Skeletal muscle cell (primary cell): ENCODE measurements at regions not wholly inside any gene's neighbourhood (a gene's known extent, or its start where the extent isn't known, plus 50 kb on each side); places are given as distances from the start of the nearest gene placed in this dataset.

Experiments used
- DNase-seq: peaks from one replicate; pipeline ENCODE4 v3.0.0-alpha.2; 2010; ENCODE audit warnings: low read depth
- H3K4me3 ChIP-seq: 2 replicates; pipeline ENCODE4 v1.5.1; 2011; ENCODE audit warnings: low read depth, mild to moderate bottlenecking, control low read depth, low read length, moderate library complexity

DNA sequence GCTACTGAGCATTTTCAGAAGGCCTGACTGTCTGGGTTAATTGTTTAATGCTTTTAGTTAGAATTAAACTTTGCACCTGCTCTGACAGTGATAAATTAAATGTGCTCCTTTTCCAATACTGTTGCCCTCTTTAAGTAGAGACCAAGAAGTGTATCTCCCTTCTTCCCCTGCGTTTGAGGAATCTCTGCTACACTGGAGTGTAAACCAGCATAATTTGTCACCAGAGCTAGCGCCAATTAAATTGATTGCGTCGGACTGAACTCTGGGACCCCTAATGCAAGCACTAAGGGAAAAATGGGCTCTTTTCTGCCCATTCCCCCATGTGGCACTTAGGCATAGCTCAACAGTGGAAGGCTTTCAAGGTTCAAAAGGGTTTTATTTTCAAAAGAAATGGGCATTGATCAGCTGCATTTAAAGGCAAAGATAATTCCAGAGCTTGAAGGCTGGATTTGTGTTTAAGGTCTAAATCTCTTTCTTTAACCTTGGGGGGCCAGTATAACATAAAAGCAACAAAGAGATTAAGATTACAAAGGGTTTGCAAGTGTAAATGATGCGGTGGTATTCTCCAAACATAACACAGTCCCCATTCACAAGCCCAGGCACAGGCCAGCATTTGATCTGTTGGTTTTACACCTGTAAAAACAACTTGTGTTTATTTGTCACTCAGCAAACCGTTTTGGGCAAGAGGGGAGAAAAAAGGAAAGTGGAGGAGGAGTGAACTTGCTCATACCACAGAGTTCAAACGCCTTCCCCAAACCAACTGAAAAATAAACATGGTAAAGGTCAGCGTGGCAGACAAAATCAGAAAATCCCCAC, 427.6 kb downstream of the BCL11A start:
- no peak overlapping the region for H3K4me3 ChIP-seq
- no peak for DNase-seq

DNA sequence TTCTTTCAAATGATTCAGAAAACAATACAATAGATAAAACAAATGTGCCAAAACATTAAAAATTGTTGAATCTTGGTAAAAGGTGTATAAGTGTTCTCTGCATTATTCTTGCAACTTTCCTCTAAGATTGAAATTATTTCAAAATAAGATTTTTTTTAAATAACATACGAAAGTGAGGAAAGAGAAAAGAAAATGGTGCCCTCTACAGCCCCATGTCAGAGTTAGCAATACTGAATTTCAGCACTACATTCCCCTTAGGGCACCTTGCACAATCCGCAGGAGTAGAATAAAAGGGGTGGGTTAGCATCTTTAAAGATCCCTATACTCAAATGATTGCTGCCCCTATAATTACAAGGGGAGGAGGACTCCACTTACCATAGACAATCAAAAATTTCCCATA, 433.7 kb downstream of the BCL11A start:
- DNase-seq, result no peak
- no peak overlapping the region for H3K4me3 ChIP-seq

DNA sequence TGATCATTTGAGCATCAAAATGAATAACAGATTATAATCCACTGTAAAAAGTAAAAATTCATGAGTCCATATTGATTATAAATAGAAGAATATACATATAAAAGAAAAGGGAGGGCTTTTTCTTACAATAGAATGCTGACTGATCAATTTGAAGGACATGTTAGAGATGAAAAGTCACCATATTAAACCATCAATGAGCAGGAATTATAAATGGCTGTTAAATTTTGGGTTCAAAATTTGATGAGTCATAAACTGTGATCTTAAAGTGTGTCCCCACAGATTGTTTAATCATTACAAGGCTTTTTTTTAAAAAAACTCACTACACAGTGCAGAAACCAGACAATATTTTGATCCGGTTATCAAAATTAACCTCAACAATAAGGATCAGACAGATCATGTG, 434.5 kb downstream of the BCL11A start:
- no peak overlapping the region for H3K4me3 ChIP-seq
- no peak for DNase-seq

DNA sequence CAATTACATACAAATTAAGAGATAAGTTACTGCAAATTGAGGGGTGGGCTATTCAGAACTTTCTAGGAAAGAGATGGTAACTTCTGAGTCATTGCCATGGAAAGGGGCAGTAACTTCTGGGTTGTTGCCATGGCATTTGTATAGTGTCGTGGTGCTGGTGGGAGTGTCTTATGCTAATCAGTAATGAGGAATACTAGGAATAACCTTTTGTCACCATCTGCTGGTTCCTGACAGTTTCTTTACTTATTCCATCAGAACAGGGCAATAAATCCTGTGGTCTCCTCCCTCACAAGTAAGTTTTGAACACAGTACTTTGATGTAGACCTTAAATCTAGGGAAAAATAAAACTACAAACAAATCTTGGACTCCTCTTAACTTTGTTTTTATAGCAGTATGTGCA, 435.4 kb downstream of the BCL11A start:
- no peak for DNase-seq
- no peak overlapping the region for H3K4me3 ChIP-seq

DNA sequence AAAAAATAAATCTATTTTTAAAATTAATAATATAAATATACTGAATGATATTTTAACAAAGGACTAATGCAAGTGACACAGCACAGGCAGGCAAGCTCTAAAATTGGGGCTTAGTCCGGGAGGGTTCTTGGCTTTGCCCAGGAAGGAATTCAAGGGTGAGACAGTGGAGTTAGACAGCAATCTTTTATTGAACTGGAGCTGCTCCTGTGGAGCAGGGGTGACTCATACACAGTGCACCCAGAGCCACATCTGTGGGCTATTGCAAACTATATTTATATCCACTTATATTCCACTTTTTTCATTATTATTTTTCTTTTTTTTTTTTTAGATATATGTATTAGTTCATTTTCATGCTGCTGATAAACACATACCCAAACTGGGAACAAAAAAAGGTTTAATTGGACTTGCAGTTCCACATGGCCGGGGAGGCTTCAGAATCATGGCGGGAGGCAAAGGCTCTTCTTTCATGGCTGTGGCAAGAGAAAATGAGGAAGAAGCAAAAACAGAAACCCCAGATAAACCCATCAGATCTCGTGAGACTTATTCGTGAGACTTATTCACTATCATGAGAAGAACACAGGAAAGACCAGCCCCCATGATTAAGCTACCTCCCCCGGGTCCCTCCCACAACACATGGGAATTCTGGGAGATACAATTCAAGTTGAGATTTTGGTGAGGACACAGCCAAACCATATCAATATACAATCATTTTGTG, 437.1 kb downstream of the BCL11A start:
- DNase-seq, result no peak
- H3K4me3 ChIP-seq, result no peak overlapping the region

DNA sequence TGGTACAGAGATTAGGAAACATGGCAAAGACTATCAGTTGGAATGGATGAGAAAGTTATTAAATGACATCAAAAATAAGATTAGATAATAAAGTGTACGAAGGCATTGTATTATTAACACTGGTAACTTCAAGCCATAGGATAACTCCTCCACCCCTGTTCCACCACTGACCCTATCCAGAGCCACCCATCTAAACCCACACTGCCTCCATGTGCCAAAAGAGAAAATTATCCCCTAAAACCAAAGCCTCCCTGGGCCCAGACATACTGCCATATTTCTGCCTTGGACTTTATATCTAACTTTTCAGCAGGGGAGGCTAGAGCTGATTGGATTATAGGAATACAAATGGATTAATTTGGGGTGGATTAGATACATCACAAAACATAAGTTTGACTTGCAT, 443.7 kb downstream of the BCL11A start:
- no peak overlapping the region for H3K4me3 ChIP-seq
- no peak for DNase-seq

DNA sequence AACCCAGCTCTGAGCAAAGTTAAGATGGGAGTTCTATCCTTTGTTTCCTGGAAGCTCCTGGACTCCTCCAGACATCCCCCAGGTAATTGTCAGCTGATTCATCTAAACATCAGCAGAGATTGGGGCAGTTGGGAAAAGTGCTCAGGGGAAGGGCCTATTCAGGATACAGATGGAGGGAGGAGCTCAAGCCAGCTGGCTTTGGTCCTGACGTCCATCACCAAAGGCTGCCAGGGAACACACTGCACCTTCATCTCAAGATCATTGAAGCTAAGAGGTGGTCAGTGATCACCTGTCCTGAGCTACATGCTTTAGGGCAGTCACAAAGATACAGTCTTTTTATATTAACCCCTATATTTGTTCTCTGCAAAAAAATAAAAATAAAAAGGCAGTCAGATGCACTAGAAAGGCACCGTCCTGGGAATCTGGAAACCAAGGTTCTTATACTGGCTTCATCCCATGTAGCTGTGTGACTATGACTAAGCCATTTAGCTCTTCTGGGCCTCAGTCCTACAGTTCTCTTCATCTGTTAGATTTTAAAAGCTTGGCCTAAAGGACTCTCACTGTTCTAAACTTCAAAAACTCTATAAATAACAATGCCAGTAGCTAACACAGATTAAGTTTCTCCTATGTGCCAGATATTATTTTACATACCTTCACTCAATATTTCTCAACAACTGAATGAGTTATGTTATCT, 446.5 kb downstream of the BCL11A start:
- no peak for DNase-seq

DNA sequence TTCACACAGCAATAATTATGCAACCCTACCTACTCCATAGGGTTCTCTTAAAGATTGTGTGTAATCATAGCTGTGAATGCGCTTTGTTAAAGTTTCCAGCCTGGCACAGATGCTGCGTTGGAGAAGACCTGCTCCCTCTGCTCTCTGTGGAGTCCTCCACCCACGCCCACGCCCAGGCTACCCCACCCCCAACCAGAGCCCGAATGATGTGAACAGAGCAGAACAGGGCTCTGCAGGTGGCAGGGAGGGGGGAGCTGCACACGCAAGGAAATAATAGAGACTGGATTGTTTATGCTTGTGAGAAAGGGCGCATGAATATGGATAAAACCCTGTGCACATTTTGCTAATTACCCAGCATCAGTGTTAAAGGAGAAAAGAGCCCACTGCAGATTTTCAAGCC, 447.5 kb downstream of the BCL11A start:
- no peak overlapping the region for H3K4me3 ChIP-seq
- no peak for DNase-seq

More for the DNA sequence above, 446.5 kb downstream of the BCL11A start:
- H3K4me3 ChIP-seq, result no peak overlapping the region

DNA sequence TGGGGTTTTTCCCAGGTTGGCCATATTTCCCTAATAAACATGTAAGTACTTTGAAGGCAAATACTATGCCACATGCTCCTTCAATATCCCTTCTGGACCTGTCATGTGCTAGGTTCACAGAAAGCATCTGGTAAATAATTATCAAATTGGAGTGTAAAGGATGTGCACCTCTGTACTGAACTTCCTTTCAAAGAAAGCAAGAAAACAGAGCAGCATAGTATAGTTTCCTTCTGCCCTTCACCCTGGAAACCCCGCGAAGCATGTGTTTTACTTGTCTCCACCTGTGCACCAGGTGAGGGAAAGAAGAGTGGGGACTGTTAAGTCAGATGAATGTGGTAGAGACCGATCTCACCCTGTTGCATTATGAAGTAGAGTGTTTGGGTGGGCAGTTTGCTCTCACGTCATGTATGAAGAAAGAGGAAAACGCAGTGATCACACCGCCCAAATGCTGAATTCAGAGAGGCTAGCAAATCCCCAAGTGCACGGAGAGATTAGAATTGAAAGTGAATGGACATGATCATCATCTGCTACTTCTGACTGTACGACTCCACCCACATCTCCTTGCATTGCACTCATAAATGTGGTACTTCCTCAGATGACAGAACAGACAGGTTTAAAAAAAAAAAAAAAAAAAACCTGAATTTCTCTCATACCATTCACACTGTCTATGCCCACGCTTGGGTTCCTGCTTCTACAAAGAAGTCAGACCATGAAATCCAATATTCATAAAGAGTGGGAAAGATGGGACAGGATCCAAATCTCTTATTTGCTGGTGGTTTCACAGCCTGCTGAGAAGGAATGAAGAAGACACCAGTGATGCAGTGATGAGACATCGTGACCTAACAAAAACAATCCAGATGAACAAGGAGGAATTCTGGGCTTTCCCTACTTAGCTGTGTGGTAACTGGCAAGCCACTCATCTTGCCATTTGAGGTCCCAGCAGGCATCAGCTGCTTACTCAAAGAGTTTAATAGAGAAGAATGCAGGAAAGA, 448.6 kb downstream of the BCL11A start:
- H3K4me3 ChIP-seq, result no peak overlapping the region
- DNase-seq, result peak; percentile 1

DNA sequence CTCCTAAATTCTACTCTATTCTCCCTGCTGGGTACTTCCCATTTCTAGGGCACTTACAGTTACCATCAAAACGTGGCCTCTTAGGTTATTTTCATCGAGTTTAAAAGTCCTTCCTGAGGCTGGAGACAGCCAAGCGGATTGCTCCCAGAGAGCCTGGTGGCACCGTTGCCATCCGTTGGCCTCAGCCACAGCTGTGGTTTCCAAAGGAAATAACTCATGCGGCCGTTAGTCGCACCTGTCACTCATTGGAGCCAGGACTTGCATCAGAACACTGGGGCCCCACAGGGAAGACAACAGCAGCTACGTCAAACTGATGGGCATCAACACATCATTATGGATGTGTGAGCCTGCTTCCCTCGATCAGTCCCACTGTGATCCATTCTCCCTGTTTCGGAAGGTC, 453.4 kb downstream of the BCL11A start:
- no peak for DNase-seq

DNA sequence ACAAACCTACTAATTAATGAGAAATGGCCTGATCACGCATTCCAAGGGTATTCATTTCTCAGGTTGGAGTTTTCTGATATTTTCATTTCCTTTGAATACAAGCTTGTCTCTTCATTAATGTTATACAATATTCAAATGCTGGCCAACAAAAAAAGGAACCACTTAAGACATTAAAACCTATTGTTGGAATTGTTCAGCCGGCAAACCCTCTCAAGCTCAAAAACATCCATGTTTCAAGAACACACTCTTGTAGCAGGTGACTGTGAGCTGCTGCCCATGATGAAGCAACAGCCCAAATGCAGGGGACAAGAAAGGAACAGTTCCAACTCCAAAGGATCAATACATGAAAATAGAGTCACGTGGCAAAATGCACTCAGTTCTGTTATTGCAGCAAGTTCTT, 454.5 kb downstream of the BCL11A start:
- no peak for DNase-seq
- no peak overlapping the region for H3K4me3 ChIP-seq

More for the DNA sequence above, 453.4 kb downstream of the BCL11A start:
- H3K4me3 ChIP-seq, result no peak overlapping the region

DNA sequence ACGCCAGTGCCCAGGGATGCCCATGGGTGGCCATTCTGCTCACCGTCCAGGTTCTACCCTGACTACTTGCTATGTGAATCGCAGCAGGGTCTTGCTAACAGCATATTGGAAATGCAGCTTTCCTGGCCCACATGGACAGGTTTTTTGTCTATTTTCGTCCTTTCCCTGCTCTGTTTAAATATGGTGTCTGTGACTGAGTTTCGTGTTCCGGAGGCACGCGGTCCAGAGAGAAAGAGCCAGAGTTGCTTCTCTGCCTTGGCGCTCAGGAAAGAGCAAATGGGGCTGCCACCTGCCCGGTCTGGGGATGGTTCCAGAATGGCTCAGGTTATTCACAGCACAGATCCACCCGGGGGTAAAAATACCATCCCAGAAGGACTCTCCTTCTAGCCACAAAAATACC, 456.2 kb downstream of the BCL11A start:
- DNase-seq, result no peak
- no peak overlapping the region for H3K4me3 ChIP-seq

DNA sequence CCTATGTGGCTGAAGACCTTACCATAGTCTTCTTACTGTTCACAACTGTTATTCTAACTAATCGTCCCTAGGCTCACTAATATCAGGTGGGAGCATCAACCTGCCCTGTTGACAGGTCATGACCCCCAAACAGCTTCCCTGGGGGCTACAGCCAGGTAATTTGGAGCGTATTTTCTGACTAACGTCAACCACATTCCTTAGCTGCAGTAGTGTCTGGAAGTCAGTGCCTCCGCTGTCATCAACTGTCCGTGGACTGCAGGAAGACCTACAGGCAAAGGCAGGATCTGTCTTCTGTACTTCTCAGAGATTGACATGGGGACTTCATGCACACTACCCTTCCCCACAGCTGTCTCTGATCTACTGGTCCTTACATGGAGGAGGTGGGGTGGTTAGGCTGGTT, 456.9 kb downstream of the BCL11A start:
- no peak overlapping the region for H3K4me3 ChIP-seq

DNA sequence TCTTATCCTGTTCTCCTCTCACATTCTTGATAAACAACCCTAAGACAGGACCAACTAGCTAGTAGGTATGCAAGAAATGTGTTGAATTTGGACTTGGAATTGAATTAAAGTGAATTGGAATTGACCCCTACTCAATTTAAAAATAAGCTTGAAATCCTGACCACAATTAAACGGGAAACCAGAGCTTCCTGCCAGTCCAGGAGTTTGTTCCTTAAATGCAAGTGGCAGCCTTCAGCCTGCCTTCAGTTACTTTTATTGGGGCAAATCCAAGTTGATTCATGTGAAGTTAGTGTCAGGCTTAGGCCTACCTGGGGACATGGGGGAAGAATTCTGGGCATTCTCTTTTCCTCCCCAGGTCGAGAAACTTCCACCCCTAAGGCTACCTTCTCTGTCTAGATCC, 457.6 kb downstream of the BCL11A start:
- no peak overlapping the region for H3K4me3 ChIP-seq
- DNase-seq, result no peak

More for the DNA sequence above, 456.9 kb downstream of the BCL11A start:
- DNase-seq, result no peak

DNA sequence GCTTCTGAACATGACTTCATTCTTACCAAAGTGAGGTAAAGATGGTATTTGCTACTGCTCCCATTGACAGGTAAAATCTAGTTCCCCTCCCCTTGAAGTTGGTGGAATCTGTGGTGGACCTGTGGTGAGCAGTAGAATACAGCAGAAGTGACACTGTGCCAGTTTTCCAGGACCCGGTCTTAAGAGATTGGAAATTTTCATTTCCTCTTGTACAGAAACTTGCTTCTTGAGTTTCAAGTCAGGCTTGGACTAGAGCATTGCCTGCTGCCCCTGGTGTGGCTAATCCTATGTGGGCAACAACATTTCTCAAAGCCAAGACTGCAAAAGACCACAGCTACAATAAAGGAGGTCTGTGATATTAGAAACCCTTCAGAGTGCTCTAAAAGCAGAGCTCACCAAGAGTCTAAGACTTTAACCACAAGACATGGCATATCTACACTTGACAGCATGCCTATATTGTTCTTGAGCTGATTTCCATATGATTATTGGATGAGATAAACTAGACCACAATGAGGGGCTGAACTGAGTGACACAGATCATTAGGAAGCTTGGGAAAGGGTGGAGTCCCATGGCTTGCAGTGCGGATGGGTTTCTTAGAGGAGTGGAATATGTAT, 458.1 kb downstream of the BCL11A start:
- H3K4me3 ChIP-seq, result no peak overlapping the region
- DNase-seq, result no peak

DNA sequence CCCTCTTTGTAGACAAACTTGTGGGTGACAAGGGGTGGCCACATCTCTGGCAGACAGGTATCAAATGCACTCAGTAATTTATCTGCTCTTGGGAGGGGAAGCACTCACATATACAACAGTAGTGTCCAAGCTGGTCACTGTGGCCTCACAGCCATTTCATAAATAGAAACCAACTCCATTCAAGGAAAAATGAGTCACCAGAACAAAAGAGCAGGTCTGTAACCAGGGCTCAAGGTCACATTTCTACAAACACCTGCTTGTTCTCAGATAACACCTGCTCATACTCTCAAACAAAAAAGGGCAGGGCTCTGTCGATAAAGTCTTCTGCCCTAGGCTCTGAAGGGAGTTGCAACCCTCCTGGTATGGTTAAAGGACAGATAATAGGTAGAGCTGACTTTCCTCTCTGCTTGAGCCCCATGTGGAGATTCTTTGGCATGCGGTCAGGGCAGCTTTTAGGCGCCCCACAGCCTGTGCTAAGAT, 459.0 kb downstream of the BCL11A start:
- no peak overlapping the region for H3K4me3 ChIP-seq
- DNase-seq, result no peak

DNA sequence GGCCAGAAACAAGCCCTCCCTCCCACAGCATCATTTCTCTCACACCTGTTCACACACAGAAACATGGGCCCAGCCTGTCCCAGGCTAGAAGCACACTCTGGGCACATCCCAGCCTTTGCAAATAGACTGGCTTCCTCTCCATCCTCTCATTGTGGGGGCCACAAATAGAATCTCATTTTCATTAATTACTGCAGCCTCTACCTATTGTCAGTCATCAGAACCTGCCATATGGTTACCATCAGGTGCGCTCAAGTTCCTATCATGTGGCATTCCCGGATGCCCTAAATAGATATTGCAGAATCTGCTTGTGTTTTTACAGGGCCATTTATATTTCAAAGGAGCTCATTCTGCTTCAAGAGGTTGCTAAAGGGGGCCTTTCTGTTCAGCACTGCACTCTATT, 460.7 kb downstream of the BCL11A start:
- DNase-seq, result no peak
- no peak overlapping the region for H3K4me3 ChIP-seq

DNA sequence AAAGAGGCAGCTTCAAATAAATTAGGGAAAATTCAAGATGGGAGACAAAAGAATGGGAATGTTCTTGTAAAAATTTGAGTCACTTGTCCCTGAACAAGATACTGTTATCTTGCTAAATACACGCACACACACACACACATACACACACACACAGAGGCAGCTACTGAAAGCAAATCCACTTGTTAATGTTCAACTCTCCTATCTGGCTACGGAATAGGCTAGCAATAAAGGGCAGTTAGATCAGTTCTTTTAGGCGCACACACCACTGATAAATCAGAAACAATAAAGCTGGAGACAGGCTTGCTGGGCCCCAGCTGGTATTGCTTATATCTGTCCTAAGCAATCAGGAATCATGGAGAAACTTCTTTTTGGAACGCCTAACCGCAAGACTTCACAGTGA, 461.6 kb downstream of the BCL11A start:
- DNase-seq, result no peak
- no peak overlapping the region for H3K4me3 ChIP-seq

DNA sequence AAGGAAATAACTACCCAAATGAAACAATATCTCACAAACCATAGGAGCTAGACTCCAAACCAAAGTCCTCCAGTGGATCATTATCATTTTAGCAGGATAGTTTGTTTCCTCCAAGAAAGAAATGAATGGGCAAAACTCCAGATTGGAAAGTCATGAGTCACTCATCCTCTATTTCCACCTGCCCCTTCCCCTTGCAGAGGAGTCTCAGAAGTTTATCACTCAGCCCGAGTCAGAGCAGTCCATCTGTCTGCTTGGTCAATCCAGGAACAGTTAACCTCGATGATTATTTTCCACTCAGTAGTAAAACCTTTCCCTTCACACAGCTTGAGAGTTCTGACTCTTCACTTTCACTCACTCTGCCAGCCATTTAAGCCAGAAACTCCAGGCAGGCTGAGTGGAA, 462.2 kb downstream of the BCL11A start:
- no peak overlapping the region for H3K4me3 ChIP-seq
- no peak for DNase-seq
